Stimulated activated CD8-positive, alpha-beta memory T cell treated with anti-CD3 and anti-CD28 coated beads, Interleukin-4, amount 100 ng/mL, for 48 hours (primary cell): ENCODE measurements at regions not wholly inside any gene's neighbourhood (a gene's known extent, or its start where the extent isn't known, plus 50 kb on each side); places are given as distances from the start of the nearest gene placed in this dataset.

Source experiments
- DNase-seq: peaks from one replicate; pipeline ENCODE4 v3.0.0-alpha.2; 2020

- DNase-seq = no peak
Measured at GRCh38 chr1:39141925-39142324, 62.6 kb upstream of the MACF1 start.

GRCh38 chr1:39142401-39143060, 62.0 kb upstream of the MACF1 start:
- DNase-seq = no peak

- DNase-seq = no peak
Measured at GRCh38 chr1:39144924-39145323, 59.6 kb upstream of the MACF1 start.

- DNase-seq = no peak
Measured at GRCh38 chr1:39145331-39145965, 59.0 kb upstream of the MACF1 start.

GRCh38 chr1:39146681-39147080, 57.8 kb upstream of the MACF1 start:
- DNase-seq = no peak

GRCh38 chr1:39147099-39148025, 57.1 kb upstream of the MACF1 start:
- DNase-seq = no peak

- DNase-seq = no peak
Measured at GRCh38 chr1:39148942-39149341, 55.6 kb upstream of the MACF1 start.

- no peak for DNase-seq
Measured at GRCh38 chr1:39149509-39149908, 55.0 kb upstream of the MACF1 start.

- DNase-seq = no peak
Measured at GRCh38 chr1:39150779-39151178, 53.7 kb upstream of the MACF1 start.

GRCh38 chr1:39151267-39151666, 53.2 kb upstream of the MACF1 start:
- DNase-seq = no peak

- no peak for DNase-seq
Measured at GRCh38 chr1:39152923-39153322, 51.6 kb upstream of the MACF1 start.

- no peak for DNase-seq
Measured at GRCh38 chr1:39153684-39154083, 50.8 kb upstream of the MACF1 start.

- DNase-seq = no peak
Measured at GRCh38 chr1:39154553-39155421, 49.7 kb upstream of the MACF1 start.
